CD4-positive, CD25-positive, alpha-beta regulatory T cell (primary cell): ENCODE measurements at regions not wholly inside any gene's neighbourhood (a gene's known extent, or its start where the extent isn't known, plus 50 kb on each side); places are given as distances from the start of the nearest gene placed in this dataset.

Source experiments
- ATAC-seq, 2 donors: fragments of 150-1000 bp; cut with Tn5 transposase; one replicate each; pipeline ENCODE4 v1.10.0; 2021; ENCODE audit warnings: low read depth in 2 of 2, moderate number of reproducible peaks in 2 of 2, moderate library complexity in 1 of 2
- DNase-seq, 3 donors: peaks; one replicate each; pipeline versions ENCODE4 v3.0.0 to v3.0.0-alpha.2; 2012 to 2022; ENCODE audit warnings: mixed read lengths in 1 of 3
- H3K27ac ChIP-seq: one replicate; pipeline ENCODE4 v1.7.0; 2013; ENCODE audit warnings: mild to moderate bottlenecking, low read length; ENCODE audit not compliant: insufficient read depth, poor library complexity, severe bottlenecking
- H3K27me3 ChIP-seq: one replicate; pipeline ENCODE4 v1.7.0; 2013; ENCODE audit warnings: low read length; ENCODE audit not compliant: control insufficient read depth, insufficient read depth
- H3K36me3 ChIP-seq: one replicate; pipeline ENCODE4 v1.7.0; 2013; ENCODE audit warnings: mild to moderate bottlenecking, low read length, moderate library complexity; ENCODE audit not compliant: control insufficient read depth, insufficient read depth
- H3K4me1 ChIP-seq: 2 replicates; pipeline ENCODE4 v1.7.0; 2013; ENCODE audit warnings: mild to moderate bottlenecking, low read length; ENCODE audit not compliant: insufficient read depth, control insufficient read depth, poor library complexity, severe bottlenecking
- H3K4me3 ChIP-seq: one replicate; pipeline ENCODE4 v1.7.0; 2013; ENCODE audit warnings: low read depth, mild to moderate bottlenecking, low read length, moderate library complexity
- H3K9me3 ChIP-seq, 2 experiments: 1 replicate in 1 of 2; 2 replicates in 1 of 2; pipeline ENCODE4 v1.7.0; 2013; ENCODE audit warnings: low read length in 2 of 2, mild to moderate bottlenecking in 1 of 2, moderate library complexity in 1 of 2; ENCODE audit not compliant: control insufficient read depth in 2 of 2
- H3K27ac Mint-ChIP-seq, 3 donors: one replicate each; pipeline ENCODE4 v1.8.0; 2020 to 2022; ENCODE audit warnings: mild to moderate bottlenecking in 3 of 3, mixed read lengths in 3 of 3, moderate library complexity in 2 of 3
- H3K27me3 Mint-ChIP-seq: one replicate; pipeline ENCODE4 v1.8.0; 2022; ENCODE audit warnings: mild to moderate bottlenecking, mixed read lengths
- H3K36me3 Mint-ChIP-seq: one replicate; pipeline ENCODE4 v1.8.0; 2020; ENCODE audit warnings: mixed read lengths
- H3K4me1 Mint-ChIP-seq, 4 donors: one replicate each; pipeline ENCODE4 v1.8.0; 2020 to 2022; ENCODE audit warnings: mixed read lengths in 4 of 4, mild to moderate bottlenecking in 1 of 4
- H3K4me3 Mint-ChIP-seq, 4 donors: one replicate each; pipeline ENCODE4 v1.8.0; 2020 to 2022; ENCODE audit warnings: mild to moderate bottlenecking in 4 of 4, mixed read lengths in 4 of 4, moderate library complexity in 3 of 4
- H3K9me3 Mint-ChIP-seq, 7 donors: one replicate each; pipeline ENCODE4 v1.8.0; 2020 to 2022; ENCODE audit warnings: mixed read lengths in 7 of 7, mild to moderate bottlenecking in 3 of 7, moderate library complexity in 2 of 7

- no peak for ATAC-seq
- no peak overlapping the region for H3K27ac Mint-ChIP-seq
- no peaks in the 10 kb centered on the region for H3K27me3 Mint-ChIP-seq
These were observed 817.2 kb downstream of the SOCS6 start for GRCh38 chr18:71105994-71106546.

GRCh38 chr18:71105078-71105819, 816.4 kb downstream of the SOCS6 start:
- Histone ChIP-seq H3K27me3 (no peaks in the 10 kb centered on the region), H3K36me3 (no peaks in the 10 kb centered on the region), H3K9me3 (no peaks in the 10 kb centered on the region), H3K27ac (no peak overlapping the region), H3K4me3 (no peak overlapping the region), H3K4me1 (no peaks in the 10 kb centered on the region)
- Mint-ChIP-seq H3K4me3 (no peak overlapping the region), H3K27me3 (no peaks in the 10 kb centered on the region), H3K27ac (no peak overlapping the region), H3K9me3 (peaks cover 0 to 3% (median 0%) of the 10 kb centered on the region in 7 donors), H3K36me3 (no peaks in the 10 kb centered on the region), H3K4me1 (no peaks in the 10 kb centered on the region)
- ATAC-seq (no peak), DNase-seq (no peak)

More at GRCh38 chr18:71105994-71106546, 817.2 kb downstream of the SOCS6 start:
- H3K36me3 Mint-ChIP-seq = no peaks in the 10 kb centered on the region
- no peak overlapping the region for H3K4me3 ChIP-seq
- no peak overlapping the region for H3K27ac ChIP-seq
- H3K4me1 Mint-ChIP-seq = no peaks in the 10 kb centered on the region
- DNase-seq = no peak
- no peaks in the 10 kb centered on the region for H3K27me3 ChIP-seq
- H3K9me3 Mint-ChIP-seq = peaks cover 0 to 3% (median 0%) of the 10 kb centered on the region in 7 donors
- no peaks in the 10 kb centered on the region for H3K9me3 ChIP-seq
- H3K36me3 ChIP-seq = no peaks in the 10 kb centered on the region
- H3K4me3 Mint-ChIP-seq = no peak overlapping the region
- H3K4me1 ChIP-seq = no peaks in the 10 kb centered on the region

DNA sequence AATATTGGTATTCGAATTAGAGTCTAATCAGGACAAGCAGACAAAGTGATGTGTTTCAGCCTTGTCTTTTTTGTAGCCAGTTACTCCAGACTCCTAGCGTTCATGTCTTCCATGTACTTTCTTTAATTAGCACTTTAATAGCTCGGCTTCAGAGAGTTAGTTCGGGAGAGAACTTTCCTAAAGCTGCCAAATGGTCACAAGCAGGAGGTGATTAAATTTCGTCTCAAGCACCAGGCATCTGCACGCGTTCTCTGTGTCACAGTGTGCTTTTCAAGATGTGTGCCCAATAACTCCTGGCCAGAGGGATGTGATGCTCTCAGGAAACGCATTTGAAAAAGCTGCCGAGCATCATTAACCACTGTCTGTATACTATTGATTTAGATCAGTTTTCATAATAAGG, 790.8 kb downstream of the SOCS6 start:
- DNase-seq = no peak
- H3K36me3 ChIP-seq = no peaks in the 10 kb centered on the region
- no peaks in the 10 kb centered on the region for H3K9me3 Mint-ChIP-seq
- H3K9me3 ChIP-seq = no peaks in the 10 kb centered on the region
- no peak for ATAC-seq
- no peaks in the 10 kb centered on the region for H3K4me1 Mint-ChIP-seq
- H3K4me3 Mint-ChIP-seq = no peak overlapping the region
- H3K27ac Mint-ChIP-seq = no peak overlapping the region
- no peak overlapping the region for H3K27ac ChIP-seq
- no peak overlapping the region for H3K4me3 ChIP-seq
- no peaks in the 10 kb centered on the region for H3K36me3 Mint-ChIP-seq
- H3K4me1 ChIP-seq = no peaks in the 10 kb centered on the region
- H3K27me3 ChIP-seq = no peaks in the 10 kb centered on the region
- no peaks in the 10 kb centered on the region for H3K27me3 Mint-ChIP-seq

- Histone ChIP-seq H3K36me3 (no peaks in the 10 kb centered on the region), H3K27me3 (no peaks in the 10 kb centered on the region), H3K27ac (no peak overlapping the region), H3K4me1 (no peaks in the 10 kb centered on the region), H3K4me3 (no peak overlapping the region), H3K9me3 (no peaks in the 10 kb centered on the region)
- Mint-ChIP-seq H3K4me1 (no peaks in the 10 kb centered on the region), H3K27ac (no peak overlapping the region), H3K9me3 (no peaks in the 10 kb centered on the region), H3K27me3 (no peaks in the 10 kb centered on the region), H3K36me3 (no peaks in the 10 kb centered on the region), H3K4me3 (no peak overlapping the region)
- no peak for ATAC-seq
- DNase-seq = no peak
These were observed 788.6 kb downstream of the SOCS6 start for GRCh38 chr18:71077451-71077850.

GRCh38 chr18:71075147-71075546, 786.3 kb downstream of the SOCS6 start:
- no peak overlapping the region for H3K27ac ChIP-seq
- no peak overlapping the region for H3K4me3 Mint-ChIP-seq
- ATAC-seq = no peak

GRCh38 chr18:71068338-71068737, 779.5 kb downstream of the SOCS6 start:
- Mint-ChIP-seq H3K9me3 (peaks cover 0 to 1% (median 0%) of the 10 kb centered on the region in 7 donors), H3K27ac (no peak overlapping the region), H3K36me3 (no peaks in the 10 kb centered on the region), H3K4me1 (peaks cover 0 to 5% (median 0%) of the 10 kb centered on the region in 4 donors), H3K27me3 (no peaks in the 10 kb centered on the region), H3K4me3 (no peak overlapping the region)
- ATAC-seq = no peak
- DNase-seq = no peak
- H3K4me1 ChIP-seq = no peaks in the 10 kb centered on the region
- no peaks in the 10 kb centered on the region for H3K36me3 ChIP-seq
- H3K27me3 ChIP-seq = no peaks in the 10 kb centered on the region
- H3K9me3 ChIP-seq = no peaks in the 10 kb centered on the region
- no peak overlapping the region for H3K4me3 ChIP-seq
- no peak overlapping the region for H3K27ac ChIP-seq

More at GRCh38 chr18:71075147-71075546, 786.3 kb downstream of the SOCS6 start:
- DNase-seq = no peak
- Histone ChIP-seq H3K4me1 (no peaks in the 10 kb centered on the region), H3K27me3 (no peaks in the 10 kb centered on the region), H3K4me3 (no peak overlapping the region), H3K9me3 (no peaks in the 10 kb centered on the region), H3K36me3 (no peaks in the 10 kb centered on the region)
- no peaks in the 10 kb centered on the region for H3K27me3 Mint-ChIP-seq
- no peak overlapping the region for H3K27ac Mint-ChIP-seq
- peaks cover 0 to 3% (median 0%) of the 10 kb centered on the region in 4 donors for H3K4me1 Mint-ChIP-seq
- peaks cover 0 to 1% (median 0%) of the 10 kb centered on the region in 7 donors for H3K9me3 Mint-ChIP-seq
- H3K36me3 Mint-ChIP-seq = no peaks in the 10 kb centered on the region

DNA sequence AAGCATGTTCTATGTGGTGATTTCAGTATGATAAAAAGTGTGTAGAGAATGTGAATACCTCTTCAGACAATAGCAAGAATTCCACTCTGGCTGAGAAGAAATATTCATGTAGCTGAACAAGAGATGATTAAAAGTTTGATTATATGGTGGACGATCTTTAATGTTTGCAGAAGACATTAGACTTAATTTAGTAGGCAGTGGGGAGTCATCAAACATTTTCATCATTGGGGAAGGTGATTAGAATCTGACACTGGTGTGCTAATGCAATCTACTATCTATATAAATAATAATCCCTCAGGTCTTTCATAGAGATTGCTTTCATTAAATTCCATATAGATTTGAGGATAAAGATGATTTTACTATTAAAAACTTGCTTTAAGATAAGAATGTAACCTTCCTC, 761.0 kb downstream of the SOCS6 start:
- H3K9me3 Mint-ChIP-seq = no peaks in the 10 kb centered on the region
- ATAC-seq = no peak
- DNase-seq = no peak
- Histone ChIP-seq H3K4me1 (no peaks in the 10 kb centered on the region), H3K36me3 (no peaks in the 10 kb centered on the region), H3K4me3 (no peak overlapping the region), H3K27ac (no peak overlapping the region), H3K27me3 (no peaks in the 10 kb centered on the region), H3K9me3 (no peaks in the 10 kb centered on the region)
- H3K27me3 Mint-ChIP-seq = no peaks in the 10 kb centered on the region
- H3K27ac Mint-ChIP-seq = no peak overlapping the region
- no peaks in the 10 kb centered on the region for H3K36me3 Mint-ChIP-seq
- H3K4me1 Mint-ChIP-seq = peaks cover 0 to 3% (median 0%) of the 10 kb centered on the region in 4 donors
- H3K4me3 Mint-ChIP-seq = no peak overlapping the region

DNA sequence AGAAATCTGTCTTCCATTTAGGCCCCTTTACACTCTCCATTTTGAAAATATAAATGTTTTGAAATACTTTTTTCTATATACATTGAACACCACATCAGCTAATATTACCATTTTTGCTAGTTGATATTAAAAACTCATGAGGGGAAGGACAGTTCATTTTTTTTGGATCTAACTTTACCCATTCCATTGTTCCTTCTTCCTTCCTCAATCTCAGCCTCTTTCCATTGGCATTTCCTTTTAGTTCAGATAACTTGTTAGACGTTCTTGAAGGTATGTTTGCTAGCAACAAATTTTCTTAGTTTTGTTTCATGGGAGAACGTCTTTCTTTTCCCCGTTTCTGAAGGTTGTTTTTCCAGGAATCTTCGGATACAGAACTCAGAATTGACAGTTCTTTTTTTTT, 759.0 kb downstream of the SOCS6 start:
- ATAC-seq = no peak
- Mint-ChIP-seq H3K27ac (no peak overlapping the region), H3K9me3 (peaks cover 0 to 4% (median 0%) of the 10 kb centered on the region in 7 donors), H3K36me3 (no peaks in the 10 kb centered on the region), H3K27me3 (no peaks in the 10 kb centered on the region), H3K4me1 (peaks cover 0 to 2% (median 0%) of the 10 kb centered on the region in 4 donors), H3K4me3 (no peak overlapping the region)
- no peaks in the 10 kb centered on the region for H3K27me3 ChIP-seq
- no peaks in the 10 kb centered on the region for H3K36me3 ChIP-seq
- no peak for DNase-seq
- H3K9me3 ChIP-seq = no peaks in the 10 kb centered on the region
- H3K4me3 ChIP-seq = no peak overlapping the region
- no peaks in the 10 kb centered on the region for H3K4me1 ChIP-seq
- no peak overlapping the region for H3K27ac ChIP-seq
